ENCODE measurements at regions not wholly inside any gene's neighbourhood (a gene's known extent, or its start where the extent isn't known, plus 50 kb on each side); places are given as distances from the start of the nearest gene placed in this dataset.

- DNase-seq (ENCODE audit: low read depth, low spot score): no peak
Measured at GRCh38 chr3:73804204-73804603, 179.5 kb upstream of the PDZRN3 start.

GRCh38 chr3:73801444-73801843 lies 176.7 kb upstream of the PDZRN3 start:
- DNase-seq (ENCODE audit: low read depth, low spot score): no peak

GRCh38 chr3:73797311-73797710 lies 172.6 kb upstream of the PDZRN3 start:
- no peak for DNase-seq (ENCODE audit: low read depth, low spot score)

- no peak for DNase-seq (ENCODE audit: low read depth, low spot score)
Measured at GRCh38 chr3:73796382-73796781, 171.6 kb upstream of the PDZRN3 start.

- DNase-seq (ENCODE audit: low read depth, low spot score): no peak
Measured at GRCh38 chr3:73791356-73791755, 166.6 kb upstream of the PDZRN3 start.

GRCh38 chr3:73789825-73790444 lies 165.2 kb upstream of the PDZRN3 start:
- no peak for DNase-seq (ENCODE audit: low read depth, low spot score)

GRCh38 chr3:73787620-73788019 lies 162.9 kb upstream of the PDZRN3 start:
- no peak for DNase-seq (ENCODE audit: low read depth, low spot score)

GRCh38 chr3:73786998-73787397 lies 162.3 kb upstream of the PDZRN3 start:
- DNase-seq (ENCODE audit: low read depth, low spot score): no peak

- no peak for DNase-seq (ENCODE audit: low read depth, low spot score)
Measured at GRCh38 chr3:73786321-73786807, 161.6 kb upstream of the PDZRN3 start.

- DNase-seq (ENCODE audit: low read depth, low spot score): no peak
Measured at GRCh38 chr3:73784686-73785392, 160.1 kb upstream of the PDZRN3 start.

GRCh38 chr3:73783811-73784210 lies 159.1 kb upstream of the PDZRN3 start:
- no peak for DNase-seq (ENCODE audit: low read depth, low spot score)

GRCh38 chr3:73781541-73781940 lies 156.8 kb upstream of the PDZRN3 start:
- no peak for DNase-seq (ENCODE audit: low read depth, low spot score)

GRCh38 chr3:73774645-73775044 lies 149.9 kb upstream of the PDZRN3 start:
- DNase-seq (ENCODE audit: low read depth, low spot score): no peak

- no peak for DNase-seq (ENCODE audit: low read depth, low spot score)
Measured at GRCh38 chr3:73773233-73773632, 148.5 kb upstream of the PDZRN3 start.

- no peak for DNase-seq (ENCODE audit: low read depth, low spot score)
Measured at GRCh38 chr3:73772076-73772886, 147.5 kb upstream of the PDZRN3 start.

- no peak for DNase-seq (ENCODE audit: low read depth, low spot score)
Measured at GRCh38 chr3:73768524-73769308, 144.0 kb upstream of the PDZRN3 start.

- DNase-seq (ENCODE audit: low read depth, low spot score): no peak
Measured at GRCh38 chr3:73766599-73767381, 142.0 kb upstream of the PDZRN3 start.

GRCh38 chr3:73765878-73766545 lies 141.3 kb upstream of the PDZRN3 start:
- DNase-seq (ENCODE audit: low read depth, low spot score): no peak

GRCh38 chr3:73762855-73763254 lies 138.1 kb upstream of the PDZRN3 start:
- peak; percentile 95 for DNase-seq (ENCODE audit: low read depth, low spot score)

- DNase-seq (ENCODE audit: low read depth, low spot score): no peak
Measured at GRCh38 chr3:73759297-73759711, 134.6 kb upstream of the PDZRN3 start.

All from iPS DF 19.7 (cell line).